ENCODE measurements at regions not wholly inside any gene's neighbourhood (a gene's known extent, or its start where the extent isn't known, plus 50 kb on each side); places are given as distances from the start of the nearest gene placed in this dataset.
"Not testable (repeated sequence)": the region's sequence is repeated elsewhere in the genome, so short reads cannot be mapped to it uniquely, and the experiment has no call there.

DNA sequence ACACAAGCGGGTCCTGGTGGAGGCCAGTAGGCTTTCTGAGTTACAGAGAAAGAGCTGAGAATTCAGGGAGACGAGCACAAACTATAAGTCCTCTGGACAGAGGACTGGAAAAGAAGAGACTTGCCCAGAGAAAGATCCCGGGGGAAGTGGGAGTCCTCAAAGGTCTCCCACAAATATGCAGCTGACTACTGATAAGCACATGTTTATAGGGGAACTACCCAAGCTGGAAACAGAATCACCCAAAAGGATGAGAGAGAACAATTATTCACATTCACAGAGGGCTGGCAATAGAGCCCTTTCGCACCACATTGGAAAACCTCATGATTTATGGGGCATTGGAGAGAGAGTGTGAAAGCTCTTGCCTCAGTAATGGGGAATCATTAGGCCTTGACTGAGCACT is 337.6 kb downstream of the IRS1 start:
- Histone ChIP-seq H3K36me3 (no peaks in the 10 kb centered on the region), H3K4me1 (no peaks in the 10 kb centered on the region), H3K4me3 (no peak overlapping the region), H3K9me3 (no peaks in the 10 kb centered on the region), H3K9ac (ENCODE audit: low read depth in 2 of 2, low read length in 2 of 2) (no peak overlapping the region), H3K27ac (no peak overlapping the region), H3K27me3 (no peaks in the 10 kb centered on the region)
- DNase-seq, result no peak
- no peak for TF ChIP-seq CTCF (IDR thresholded peaks at IDR 0.05)
- intact Hi-C loops (cut with DNase I), result no loop called here

DNA sequence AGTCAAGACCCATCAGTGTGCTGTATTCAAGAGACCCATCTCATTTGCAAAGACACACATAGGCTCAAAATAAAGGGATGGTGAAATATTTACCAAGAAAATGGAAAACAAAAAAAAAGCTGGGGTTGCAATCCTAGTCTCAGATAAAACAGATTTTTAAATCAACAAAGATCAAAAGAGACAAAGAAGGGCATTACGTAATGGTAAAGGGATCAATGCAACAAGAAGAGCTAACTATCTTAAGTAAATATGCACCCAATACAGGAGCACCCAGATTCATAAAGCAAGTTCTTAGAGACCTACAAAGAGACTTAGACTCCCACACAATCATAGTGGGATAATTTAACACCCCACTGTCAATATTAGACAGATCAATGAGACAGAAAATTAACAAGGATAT is 343.5 kb downstream of the IRS1 start:
- H3K9ac ChIP-seq (ENCODE audit: low read depth in 2 of 2, low read length in 2 of 2); DNase-seq; H3K36me3 ChIP-seq; H3K9me3 ChIP-seq; H3K27ac ChIP-seq; H3K4me1 ChIP-seq; H3K27me3 ChIP-seq; intact Hi-C loops (cut with DNase I); H3K4me3 ChIP-seq: not testable (repeated sequence)

DNA sequence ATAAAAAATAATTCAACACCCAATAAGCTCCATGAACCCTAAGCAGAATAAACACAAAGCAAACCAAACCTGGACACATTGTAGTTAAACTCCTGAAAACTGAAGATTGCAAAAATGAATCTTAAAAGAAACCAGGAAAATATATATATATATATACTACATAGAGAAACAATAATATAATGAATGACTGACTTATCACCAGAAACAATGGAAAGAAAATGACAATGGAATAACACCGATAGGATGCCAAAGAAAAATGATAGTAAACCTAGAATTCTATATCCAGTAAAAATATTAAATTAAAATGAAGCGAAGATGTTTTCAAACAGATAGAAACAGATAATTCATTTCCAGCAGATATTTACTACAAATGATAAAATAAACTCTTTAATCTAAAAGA is 346.9 kb downstream of the IRS1 start:
- Histone ChIP-seq H3K36me3 (no peaks in the 10 kb centered on the region), H3K27ac (no peak overlapping the region), H3K4me1 (no peaks in the 10 kb centered on the region), H3K9ac (ENCODE audit: low read depth in 2 of 2, low read length in 2 of 2) (no peak overlapping the region), H3K9me3 (no peaks in the 10 kb centered on the region), H3K4me3 (no peak overlapping the region), H3K27me3 (no peaks in the 10 kb centered on the region)
- TF ChIP-seq CTCF (IDR thresholded peaks at IDR 0.05), result no peak
- intact Hi-C loops (cut with DNase I), result no loop called here
- no peak for DNase-seq

DNA sequence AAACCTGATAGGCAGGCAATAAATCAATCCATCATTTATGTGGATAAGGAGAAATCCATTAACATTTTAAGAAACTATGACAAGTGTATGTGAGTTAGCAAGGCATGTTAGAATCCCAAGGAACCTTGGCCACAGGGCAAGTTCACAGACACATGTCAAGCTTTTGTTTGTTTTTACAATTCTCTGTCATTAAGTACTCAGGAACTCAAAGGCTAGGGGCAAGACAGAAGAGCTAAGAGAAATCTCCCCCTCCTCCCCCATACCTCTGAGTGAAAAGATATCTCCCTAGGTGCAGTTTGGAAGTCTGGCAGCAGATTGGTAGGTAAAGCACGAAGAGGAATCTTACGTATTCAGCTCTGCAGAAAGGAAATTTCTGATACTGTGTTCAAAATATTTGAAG is 348.1 kb downstream of the IRS1 start:
- H3K4me3 ChIP-seq, result no peak overlapping the region
- no peak for DNase-seq
- H3K9me3 ChIP-seq, result no peaks in the 10 kb centered on the region
- no peak for TF ChIP-seq CTCF (IDR thresholded peaks at IDR 0.05)
- no peaks in the 10 kb centered on the region for H3K36me3 ChIP-seq
- intact Hi-C loops (cut with DNase I), result no loop called here
- H3K4me1 ChIP-seq, result no peaks in the 10 kb centered on the region
- H3K9ac ChIP-seq (ENCODE audit: low read depth in 2 of 2, low read length in 2 of 2), result no peak overlapping the region
- H3K27ac ChIP-seq, result no peak overlapping the region
- no peaks in the 10 kb centered on the region for H3K27me3 ChIP-seq

DNA sequence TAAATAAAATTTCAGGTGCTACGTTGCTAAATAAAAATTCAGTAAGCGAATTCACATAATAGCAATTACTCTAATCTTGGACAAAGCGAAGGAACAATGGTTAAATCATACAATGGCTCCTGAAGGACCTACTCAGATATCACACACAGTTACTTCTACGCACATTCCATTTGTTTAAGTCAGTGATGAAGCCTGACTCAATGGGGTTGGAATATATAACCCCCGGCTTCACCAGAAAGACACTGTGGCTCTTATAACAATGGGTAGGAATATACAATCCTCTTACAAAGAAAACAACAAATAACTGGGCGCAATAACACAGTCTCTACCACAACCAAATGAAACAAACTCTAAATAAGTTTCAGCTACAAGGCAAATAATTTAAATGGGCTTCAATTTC is 349.5 kb downstream of the IRS1 start:
- Histone ChIP-seq H3K4me1 (no peaks in the 10 kb centered on the region), H3K4me3 (no peak overlapping the region), H3K27me3 (no peaks in the 10 kb centered on the region), H3K36me3 (no peaks in the 10 kb centered on the region), H3K27ac (no peak overlapping the region), H3K9ac (ENCODE audit: low read depth in 2 of 2, low read length in 2 of 2) (no peak overlapping the region), H3K9me3 (no peaks in the 10 kb centered on the region)
- intact Hi-C loops (cut with DNase I), result no loop called here
- no peak for TF ChIP-seq CTCF (IDR thresholded peaks at IDR 0.05)
- DNase-seq, result no peak

- no peaks in the 10 kb centered on the region for H3K27me3 ChIP-seq
- no peak overlapping the region for H3K9ac ChIP-seq (ENCODE audit: low read depth in 2 of 2, low read length in 2 of 2)
- peak; percentile 28 for DNase-seq
- TF ChIP-seq CTCF (IDR thresholded peaks at IDR 0.05), result no peak
- H3K4me3 ChIP-seq, result no peak overlapping the region
- H3K27ac ChIP-seq, result peak overlapping the region; percentile 39
- H3K4me1 ChIP-seq, result no peaks in the 10 kb centered on the region
- H3K9me3 ChIP-seq, result no peaks in the 10 kb centered on the region
- H3K36me3 ChIP-seq, result no peaks in the 10 kb centered on the region
- intact Hi-C loops (cut with DNase I), result loop anchor here (10.0 kb wide), 1 partner anchor 347 kb away; the partner anchor contains the start of gene IRS1
Measured at GRCh38 chr2:226447338-226448300, 352.0 kb downstream of the IRS1 start.
